SK-N-MC (cell line): ENCODE measurements at regions not wholly inside any gene's neighbourhood (a gene's known extent, or its start where the extent isn't known, plus 50 kb on each side); places are given as distances from the start of the nearest gene placed in this dataset.

Experiments used
- DNase-seq: peaks from one replicate; pipeline ENCODE4 v3.0.0-alpha.2; 2011; ENCODE audit warnings: low read depth, low spot score
- H3K27ac ChIP-seq: fragments of 200-600 bp; sonication (generic); 2 replicates; pipeline ENCODE4 v1.5.1; 2016; ENCODE audit warnings: mixed run types
- H3K36me3 ChIP-seq: fragments of 200-600 bp; sonication (generic); 2 replicates; pipeline ENCODE4 v1.6.1; 2017; ENCODE audit warnings: antibody characterized with exemption, low read length, mixed read lengths; ENCODE audit not compliant: insufficient read depth
- H3K4me3 ChIP-seq: fragments of 200-600 bp; sonication (generic); 2 replicates; pipeline ENCODE4 v1.5.1; 2016
- H3K9ac ChIP-seq: fragments of 200-600 bp; sonication (generic); 2 replicates; pipeline ENCODE4 v1.8.0; 2017; ENCODE audit warnings: mixed run types, mixed read lengths; ENCODE audit not compliant: insufficient read length
- H3K9me3 ChIP-seq: fragments of 200-600 bp; sonication (generic); 2 replicates; pipeline ENCODE4 v1.6.1; 2017; ENCODE audit warnings: low read depth, mild to moderate bottlenecking, antibody characterized with exemption, low read length, moderate library complexity, mixed read lengths
- EZH2 ChIP-seq: fragments of 200-600 bp; sonication (generic); IDR thresholded peaks from one replicate; pipeline ENCODE4 v1.6.1; 2017; ENCODE audit warnings: antibody characterized with exemption
- FOXP2 ChIP-seq: optimal IDR thresholded peaks from 2 replicates; pipeline ENCODE3; 2011; ENCODE audit warnings: mild to moderate bottlenecking, moderate library complexity; ENCODE audit not compliant: insufficient read depth; ENCODE audit errors: extremely low read length, control extremely low read depth
- POLR2AphosphoS5 ChIP-seq: IDR thresholded peaks from 2 replicates; pipeline ENCODE4 v1.6.1; 2012; ENCODE audit warnings: mild to moderate bottlenecking, low read depth, low read length, borderline replicate concordance

DNA sequence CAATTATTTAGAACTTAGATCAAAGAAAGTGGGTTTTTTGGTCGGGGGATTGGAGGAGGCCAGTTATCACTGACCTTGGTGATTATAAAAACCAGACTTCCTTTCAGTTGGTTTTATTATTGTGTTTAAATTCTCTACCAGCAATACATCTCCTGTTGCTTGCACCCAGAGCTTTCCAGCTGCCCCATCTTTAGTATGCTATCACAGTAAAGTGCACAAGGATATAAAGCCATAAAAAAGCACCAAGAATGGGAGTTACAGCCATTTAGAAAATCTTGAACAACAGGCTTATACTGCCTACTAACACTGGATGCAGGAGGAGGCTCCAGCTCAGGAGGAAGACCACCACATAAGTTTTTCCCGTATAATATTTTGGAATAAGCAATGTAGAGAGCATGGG lies 148.7 kb upstream of the OSR1 start:
- no peak for TF ChIP-seq EZH2
- no peak for TF ChIP-seq POLR2AphosphoS5
- TF ChIP-seq FOXP2 = no peak
- H3K4me3 ChIP-seq = no peak overlapping the region
- no peak for DNase-seq
- H3K9ac ChIP-seq = no peak overlapping the region
- H3K36me3 ChIP-seq = no peaks in the 10 kb centered on the region
- H3K27ac ChIP-seq = no peak overlapping the region
- no peaks in the 10 kb centered on the region for H3K9me3 ChIP-seq

DNA sequence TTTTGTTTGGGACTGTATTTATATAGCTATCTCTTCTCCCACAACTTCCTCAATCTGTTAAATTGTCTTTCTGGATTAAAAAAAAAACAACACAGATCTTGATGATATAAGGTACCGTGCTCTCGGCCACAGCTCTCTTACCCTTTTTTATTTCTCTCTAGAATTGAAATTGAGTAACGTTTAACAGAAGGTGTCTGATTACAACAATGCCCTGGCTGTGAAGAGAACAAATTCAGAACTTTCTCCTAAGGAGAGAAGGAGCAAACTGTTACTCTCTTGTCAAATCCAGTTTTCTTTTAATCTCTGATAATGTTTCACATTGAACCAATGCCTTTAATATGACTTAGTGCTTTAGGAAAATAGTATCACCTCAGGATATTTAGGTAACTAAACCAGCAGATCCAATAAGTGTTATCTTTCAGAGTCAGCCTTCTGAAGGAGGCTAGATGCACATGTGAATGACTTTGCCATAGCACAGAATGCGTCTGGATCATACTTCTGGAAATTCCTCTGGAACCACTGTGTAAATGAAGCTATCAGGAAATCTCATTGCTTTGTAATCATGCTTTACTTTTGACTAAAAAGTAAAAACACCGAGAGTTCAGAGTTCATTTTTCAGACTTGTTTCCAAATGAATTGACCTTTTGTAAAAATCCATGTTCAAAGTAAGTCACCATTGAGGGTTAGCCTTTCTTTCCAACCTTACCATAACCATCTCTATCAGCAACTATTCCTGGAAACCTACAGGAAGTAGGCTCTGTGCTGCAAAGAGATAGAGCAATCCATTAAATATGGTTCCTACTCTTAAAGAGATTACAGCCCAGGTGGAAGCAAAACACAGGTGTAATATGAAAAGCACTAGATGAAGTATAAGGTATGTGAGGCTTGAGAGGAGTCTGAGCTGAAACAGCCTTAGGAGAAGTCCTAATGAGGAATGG lies 147.0 kb upstream of the OSR1 start:
- Histone ChIP-seq H3K9me3 (no peaks in the 10 kb centered on the region), H3K36me3 (no peaks in the 10 kb centered on the region), H3K4me3 (no peak overlapping the region), H3K9ac (no peak overlapping the region), H3K27ac (no peak overlapping the region)
- no peak for DNase-seq
- TF ChIP-seq FOXP2 (no peak), EZH2 (no peak)

DNA sequence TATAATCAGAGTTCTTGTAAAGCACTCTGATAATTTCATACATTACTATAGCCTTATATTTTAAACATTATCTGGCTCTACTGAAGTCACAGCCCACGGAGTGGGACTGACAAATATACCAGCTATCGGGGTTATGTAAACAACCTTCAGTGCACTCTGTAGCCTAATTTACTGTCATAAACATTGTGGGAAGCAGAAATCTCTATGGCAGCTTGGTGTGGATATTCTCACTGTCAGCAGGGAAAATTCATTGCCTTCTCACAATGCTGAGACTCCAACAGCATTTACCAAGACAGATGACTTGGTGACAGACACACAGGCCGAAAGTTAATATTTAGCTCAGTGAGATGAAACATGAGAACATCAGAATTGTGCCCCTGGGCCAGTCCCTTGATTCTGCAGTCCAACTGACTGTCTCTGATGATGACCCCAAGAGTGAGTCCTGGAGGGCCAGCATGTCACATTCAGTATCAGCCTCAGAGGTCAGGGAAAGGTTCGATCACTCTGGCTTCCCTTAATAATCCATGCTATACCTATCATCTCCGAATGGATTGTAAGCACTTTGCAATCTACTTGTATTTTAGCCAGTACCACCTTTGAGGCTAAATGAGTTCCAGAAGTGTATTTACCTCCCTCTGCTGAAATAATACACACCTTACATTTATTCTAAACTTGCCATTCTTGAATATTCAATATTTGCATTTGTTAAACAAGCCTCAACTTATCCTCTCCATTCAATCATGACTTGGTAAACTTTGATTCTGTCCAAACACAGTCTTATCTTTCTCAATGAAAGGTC lies 146.2 kb upstream of the OSR1 start:
- no peak overlapping the region for H3K4me3 ChIP-seq
- no peak overlapping the region for H3K9ac ChIP-seq
- no peak for DNase-seq
- H3K27ac ChIP-seq = no peak overlapping the region
- no peaks in the 10 kb centered on the region for H3K9me3 ChIP-seq
- no peaks in the 10 kb centered on the region for H3K36me3 ChIP-seq
- TF ChIP-seq POLR2AphosphoS5 (no peak), FOXP2 (no peak), EZH2 (no peak)

DNA sequence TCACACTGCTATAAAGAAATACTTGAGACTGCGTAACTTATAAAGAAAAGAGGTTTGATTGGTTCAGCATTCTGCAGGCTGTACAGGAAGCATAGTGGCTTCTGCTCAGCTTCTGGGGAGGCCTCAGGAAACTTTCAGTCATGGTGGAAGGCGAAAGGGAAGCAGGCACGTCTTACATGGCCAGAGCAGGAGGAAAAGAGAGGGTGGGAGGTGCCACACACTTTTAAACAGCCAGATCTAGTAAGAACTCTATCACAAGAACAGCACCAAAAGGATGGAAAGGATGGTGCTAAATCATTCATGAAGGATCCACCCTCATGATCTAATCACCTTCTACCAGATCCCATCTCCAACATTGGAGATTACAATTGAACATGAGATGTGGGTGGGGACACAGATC lies 145.5 kb upstream of the OSR1 start:
- no peak for DNase-seq
- Histone ChIP-seq H3K9ac (no peak overlapping the region), H3K4me3 (no peak overlapping the region), H3K36me3 (no peaks in the 10 kb centered on the region), H3K9me3 (no peaks in the 10 kb centered on the region), H3K27ac (no peak overlapping the region)
- no peak for TF ChIP-seq POLR2AphosphoS5
- no peak for TF ChIP-seq EZH2
- no peak for TF ChIP-seq FOXP2

DNA sequence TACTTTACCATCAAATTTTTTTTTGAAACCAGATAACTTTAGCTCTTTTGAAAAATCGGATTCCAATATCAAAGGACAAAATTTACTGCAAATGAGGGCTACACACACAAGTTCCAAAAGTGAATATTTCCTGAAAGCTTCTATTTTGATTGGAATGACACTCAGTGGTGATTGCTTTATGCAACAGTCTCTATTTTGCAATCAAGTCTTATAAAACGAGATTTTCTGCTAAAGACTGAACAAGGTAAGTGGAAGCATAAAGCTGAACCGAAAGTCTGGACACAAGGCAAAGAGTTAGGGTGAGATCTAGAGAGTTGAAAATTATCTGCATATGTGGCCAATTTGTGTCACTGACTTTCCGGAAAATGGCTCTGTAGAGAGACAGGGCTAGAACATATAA lies 145.0 kb upstream of the OSR1 start:
- no peaks in the 10 kb centered on the region for H3K36me3 ChIP-seq
- no peak overlapping the region for H3K9ac ChIP-seq
- DNase-seq = no peak
- H3K4me3 ChIP-seq = no peak overlapping the region
- no peaks in the 10 kb centered on the region for H3K9me3 ChIP-seq
- TF ChIP-seq POLR2AphosphoS5 = no peak
- TF ChIP-seq EZH2 = no peak
- TF ChIP-seq FOXP2 = no peak
- no peak overlapping the region for H3K27ac ChIP-seq

DNA sequence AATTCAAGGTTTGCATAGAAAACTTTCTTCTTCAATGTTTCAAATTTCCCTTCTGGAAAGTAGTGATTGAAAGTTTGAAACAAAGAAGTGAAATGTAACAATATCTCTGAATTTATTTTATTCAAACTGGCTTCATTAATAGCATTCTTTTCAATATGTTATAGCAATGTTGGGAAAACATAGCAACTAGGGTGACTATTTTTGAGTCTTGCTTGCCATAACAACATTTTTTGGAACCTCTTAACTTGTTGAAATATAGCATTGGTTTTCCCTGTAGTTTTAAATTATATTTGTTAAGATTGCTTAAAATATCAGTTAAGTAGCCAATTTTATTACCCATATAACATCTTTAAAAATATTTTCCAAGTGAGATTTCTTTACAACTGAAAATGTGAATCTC lies 141.7 kb upstream of the OSR1 start:
- DNase-seq = no peak
- TF ChIP-seq POLR2AphosphoS5 (no peak), EZH2 (no peak), FOXP2 (no peak)
- H3K36me3 ChIP-seq = no peaks in the 10 kb centered on the region
- H3K4me3 ChIP-seq = no peak overlapping the region
- H3K9ac ChIP-seq = no peak overlapping the region
- H3K27ac ChIP-seq = no peak overlapping the region
- H3K9me3 ChIP-seq = no peaks in the 10 kb centered on the region

DNA sequence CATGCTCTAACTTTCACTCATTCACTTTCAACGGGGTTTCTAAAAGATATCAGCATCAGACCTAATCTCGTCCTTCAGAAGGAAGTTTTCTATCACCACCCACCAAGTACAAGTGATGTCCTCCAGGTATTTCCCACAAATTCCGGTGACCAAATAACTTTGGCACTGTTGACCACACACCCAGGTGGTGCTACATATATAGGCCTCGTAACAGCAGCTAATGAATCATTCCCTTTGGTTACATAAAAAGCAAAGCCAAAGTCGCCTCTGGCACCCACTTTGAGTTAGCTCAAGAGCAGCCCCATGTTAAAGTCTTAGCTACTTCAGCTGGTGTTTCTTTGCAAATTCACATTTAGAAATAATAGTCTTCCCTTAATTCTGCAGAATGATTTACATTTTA lies 138.2 kb upstream of the OSR1 start:
- no peak for TF ChIP-seq POLR2AphosphoS5
- no peak for TF ChIP-seq EZH2
- no peak overlapping the region for H3K27ac ChIP-seq
- no peak overlapping the region for H3K9ac ChIP-seq
- no peak overlapping the region for H3K4me3 ChIP-seq
- no peak for DNase-seq
- no peaks in the 10 kb centered on the region for H3K9me3 ChIP-seq
- no peaks in the 10 kb centered on the region for H3K36me3 ChIP-seq

DNA sequence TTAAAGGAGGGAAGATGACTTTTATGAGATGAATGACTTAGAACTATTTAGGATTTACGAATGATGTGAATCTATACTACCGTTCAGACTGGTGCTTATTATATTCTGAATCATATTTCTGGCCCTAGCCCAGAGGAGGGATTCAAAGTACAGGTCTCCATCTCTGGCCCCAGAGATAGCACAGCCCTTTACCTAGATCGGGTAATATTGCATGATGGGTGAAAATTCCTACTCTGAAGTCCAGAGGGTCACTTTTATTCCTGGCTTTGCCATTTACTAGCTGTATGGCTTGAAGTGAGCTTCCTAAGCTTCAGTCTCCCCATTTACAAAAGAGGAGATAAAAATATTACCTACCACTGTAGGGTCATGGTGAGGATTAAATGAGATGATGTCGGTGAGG lies 135.8 kb upstream of the OSR1 start:
- Histone ChIP-seq H3K9ac (no peak overlapping the region), H3K36me3 (no peaks in the 10 kb centered on the region), H3K4me3 (no peak overlapping the region), H3K27ac (no peak overlapping the region), H3K9me3 (no peaks in the 10 kb centered on the region)
- DNase-seq = no peak
- no peak for TF ChIP-seq EZH2
- TF ChIP-seq FOXP2 = no peak
- no peak for TF ChIP-seq POLR2AphosphoS5
